NCI-H1930 (cell line): ENCODE measurements at regions not wholly inside any gene's neighbourhood (a gene's known extent, or its start where the extent isn't known, plus 50 kb on each side); places are given as distances from the start of the nearest gene placed in this dataset.
"Not testable (repeated sequence)": the region's sequence is repeated elsewhere in the genome, so short reads cannot be mapped to it uniquely, and the experiment has no call there.

Experiments used
- DNase-seq, 2 experiments: peaks; one replicate each; lab custom pipeline; 2025; lab: John Stamatoyannopoulos, UW

GRCh38 chr2:153307223-153307622 is 171.3 kb downstream of the RPRM start:
- DNase-seq = no peak

GRCh38 chr2:153299809-153300208 is 178.8 kb downstream of the RPRM start:
- no peak for DNase-seq

- no peak for DNase-seq
Measured at GRCh38 chr2:153299217-153299616, 179.3 kb downstream of the RPRM start.

GRCh38 chr2:153294199-153294786 is 184.3 kb downstream of the RPRM start:
- DNase-seq = no peak

GRCh38 chr2:153291718-153292117 is 186.8 kb downstream of the RPRM start:
- no peak for DNase-seq

- DNase-seq = no peak
Measured at GRCh38 chr2:153287109-153287801, 191.3 kb downstream of the RPRM start.

- no peak for DNase-seq
Measured at GRCh38 chr2:153268941-153269461, 209.6 kb downstream of the RPRM start.

GRCh38 chr2:153256876-153257275 is 221.7 kb downstream of the RPRM start:
- not testable (repeated sequence) for DNase-seq

- not testable (repeated sequence) for DNase-seq
Measured at GRCh38 chr2:153246636-153247035, 231.9 kb downstream of the RPRM start.

- DNase-seq = no peak
Measured at GRCh38 chr2:153235516-153235915, 243.0 kb downstream of the RPRM start.

- no peak for DNase-seq
Measured at GRCh38 chr2:153232464-153232863, 246.1 kb downstream of the RPRM start.

GRCh38 chr2:153230977-153231376 is 247.6 kb downstream of the RPRM start:
- DNase-seq = no peak

- no peak for DNase-seq
Measured at GRCh38 chr2:153228904-153229303, 249.7 kb downstream of the RPRM start.

- DNase-seq = no peak
Measured at GRCh38 chr2:153227981-153228380, 250.6 kb downstream of the RPRM start.

- DNase-seq = no peak
Measured at GRCh38 chr2:153222231-153223165, 256.1 kb downstream of the RPRM start.

- DNase-seq = no peak
Measured at GRCh38 chr2:153221506-153221905, 257.1 kb downstream of the RPRM start.

GRCh38 chr2:153221087-153221486 is 257.5 kb downstream of the RPRM start:
- no peak for DNase-seq

- no peak for DNase-seq
Measured at GRCh38 chr2:153218851-153219250, 259.7 kb downstream of the RPRM start.

GRCh38 chr2:153214337-153214736 is 264.2 kb downstream of the RPRM start:
- no peak for DNase-seq

- no peak for DNase-seq
Measured at GRCh38 chr2:153213022-153213421, 265.5 kb downstream of the RPRM start.

- DNase-seq = no peak
Measured at GRCh38 chr2:153197402-153198386, 280.9 kb downstream of the RPRM start.
